GM19238 (cell line): ENCODE measurements at regions not wholly inside any gene's neighbourhood (a gene's known extent, or its start where the extent isn't known, plus 50 kb on each side); places are given as distances from the start of the nearest gene placed in this dataset.

Experiments used
- DNase-seq: peaks from one replicate; pipeline ENCODE4 v3.0.0; 2011; ENCODE audit warnings: low spot score; ENCODE audit not compliant: insufficient read length

DNA sequence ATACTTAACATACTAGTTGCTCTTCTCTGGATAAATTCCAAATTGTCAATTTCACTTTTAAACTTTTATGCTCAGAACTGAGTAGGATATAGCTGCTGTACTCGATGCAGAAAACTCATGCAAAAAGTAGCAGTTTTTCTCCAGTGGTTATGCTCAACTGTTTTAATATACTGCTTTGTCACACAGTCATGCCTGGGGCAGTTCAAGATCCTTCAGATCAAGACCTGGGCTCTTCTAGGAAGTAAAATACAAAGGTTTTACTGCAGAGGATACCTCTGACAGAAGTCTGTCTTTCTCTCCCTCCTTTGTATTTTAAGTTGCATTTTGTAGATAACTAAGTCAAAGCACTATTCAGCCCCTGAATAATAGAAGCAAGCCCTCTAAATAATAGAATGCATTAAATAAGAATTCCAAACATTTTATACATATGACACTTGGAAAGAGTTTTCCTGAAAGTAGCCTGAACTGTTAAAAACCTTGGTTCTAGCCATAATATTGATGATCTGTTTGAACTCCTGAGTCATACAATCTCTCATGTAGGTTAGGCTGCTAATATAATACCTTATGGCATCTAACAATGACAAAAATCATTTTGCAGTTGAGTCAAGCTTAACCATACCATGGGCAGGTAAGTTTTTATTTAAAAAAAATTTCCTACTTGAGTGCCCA is 183.3 kb upstream of the TRIB2 start:
- DNase-seq: no peak

DNA sequence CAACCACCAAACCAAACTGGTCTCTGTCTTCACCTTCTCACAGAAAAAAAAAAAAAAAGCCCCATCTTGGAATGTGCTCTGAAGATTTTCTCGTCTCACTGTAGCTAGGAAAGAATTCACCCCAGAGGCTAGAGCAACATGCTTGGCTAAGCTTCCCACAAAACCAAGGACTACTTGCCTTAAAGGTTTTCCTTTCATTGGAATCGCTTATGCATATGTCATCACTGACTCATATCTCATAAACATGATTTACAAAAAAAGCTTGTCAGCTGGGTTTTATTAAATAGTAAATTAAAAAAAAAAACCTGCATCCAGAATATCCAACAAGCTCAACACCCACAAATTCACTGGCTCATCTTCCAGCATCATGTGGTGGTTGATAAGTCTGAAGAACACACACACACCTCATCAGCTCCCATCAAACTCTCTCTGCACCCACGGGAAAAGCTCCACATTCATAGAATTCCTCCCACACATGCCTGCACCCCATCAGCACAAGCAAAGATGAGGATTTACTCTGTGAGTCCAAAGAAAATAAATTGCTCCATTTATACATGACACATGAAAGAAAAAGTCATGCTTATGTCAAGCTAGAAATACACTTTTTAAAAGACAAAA is 182.0 kb upstream of the TRIB2 start:
- DNase-seq: no peak

DNA sequence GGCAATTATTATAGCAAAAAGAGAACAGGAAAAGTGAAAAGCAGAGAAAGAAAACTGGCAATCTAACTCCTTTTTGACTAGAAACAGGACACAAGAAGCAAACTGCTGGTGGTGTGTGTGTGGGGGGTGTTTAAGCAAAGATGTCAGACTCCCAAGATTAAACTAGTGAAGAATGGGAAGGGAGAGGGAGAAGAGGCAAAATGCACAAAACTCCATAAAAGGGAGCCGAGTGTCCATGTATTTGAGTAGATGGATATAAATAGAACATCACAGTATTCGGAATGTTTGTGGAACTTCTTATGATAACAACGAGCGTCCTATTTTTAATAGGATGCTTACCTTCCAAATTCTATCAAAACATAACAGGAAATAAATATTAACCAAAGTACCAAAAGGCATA is 179.8 kb upstream of the TRIB2 start:
- no peak for DNase-seq

DNA sequence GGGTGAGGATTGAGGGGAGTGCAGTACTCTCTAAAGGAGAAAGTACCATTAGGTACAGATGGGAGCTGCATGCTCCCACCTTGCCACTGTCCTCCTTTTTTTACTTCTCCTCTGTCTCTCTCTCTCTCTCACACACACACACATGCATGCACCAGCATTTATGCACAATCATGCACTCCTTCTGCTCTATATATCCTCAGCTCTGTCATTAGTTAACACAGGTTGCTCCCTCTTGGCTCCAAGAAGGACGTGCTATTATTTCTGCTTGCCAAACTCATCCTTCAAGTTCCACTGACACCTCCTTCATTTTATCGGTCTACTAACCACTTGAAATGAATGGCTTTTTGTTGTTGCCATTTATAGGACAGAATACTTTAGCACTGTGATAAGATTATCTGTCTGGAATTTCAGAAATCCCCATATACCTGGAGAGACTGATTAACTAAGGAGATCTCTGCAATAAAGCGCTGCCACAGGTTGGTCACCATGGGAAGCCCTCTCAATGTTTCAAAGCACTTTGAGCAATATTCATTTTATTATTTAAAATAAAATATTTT is 178.5 kb upstream of the TRIB2 start:
- DNase-seq: no peak

DNA sequence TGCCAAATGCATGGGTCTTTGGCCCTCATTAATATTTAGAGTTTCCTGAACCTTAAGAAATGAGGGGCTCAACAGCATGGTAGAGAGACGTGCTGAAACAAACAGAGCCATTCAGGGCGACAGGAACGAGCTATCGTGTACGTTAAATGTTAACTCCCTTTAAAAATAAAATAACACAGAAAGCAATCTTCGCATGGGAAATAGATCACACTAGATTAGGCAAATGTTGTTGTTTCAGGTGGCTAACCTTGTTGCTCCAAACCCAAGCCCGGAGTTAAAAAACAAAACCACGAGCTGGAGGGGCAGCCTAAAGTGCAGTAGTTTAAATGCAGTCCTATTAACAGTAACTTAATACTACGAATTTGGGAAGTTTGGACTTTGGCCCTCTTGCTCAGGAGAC is 177.4 kb upstream of the TRIB2 start:
- DNase-seq: no peak

DNA sequence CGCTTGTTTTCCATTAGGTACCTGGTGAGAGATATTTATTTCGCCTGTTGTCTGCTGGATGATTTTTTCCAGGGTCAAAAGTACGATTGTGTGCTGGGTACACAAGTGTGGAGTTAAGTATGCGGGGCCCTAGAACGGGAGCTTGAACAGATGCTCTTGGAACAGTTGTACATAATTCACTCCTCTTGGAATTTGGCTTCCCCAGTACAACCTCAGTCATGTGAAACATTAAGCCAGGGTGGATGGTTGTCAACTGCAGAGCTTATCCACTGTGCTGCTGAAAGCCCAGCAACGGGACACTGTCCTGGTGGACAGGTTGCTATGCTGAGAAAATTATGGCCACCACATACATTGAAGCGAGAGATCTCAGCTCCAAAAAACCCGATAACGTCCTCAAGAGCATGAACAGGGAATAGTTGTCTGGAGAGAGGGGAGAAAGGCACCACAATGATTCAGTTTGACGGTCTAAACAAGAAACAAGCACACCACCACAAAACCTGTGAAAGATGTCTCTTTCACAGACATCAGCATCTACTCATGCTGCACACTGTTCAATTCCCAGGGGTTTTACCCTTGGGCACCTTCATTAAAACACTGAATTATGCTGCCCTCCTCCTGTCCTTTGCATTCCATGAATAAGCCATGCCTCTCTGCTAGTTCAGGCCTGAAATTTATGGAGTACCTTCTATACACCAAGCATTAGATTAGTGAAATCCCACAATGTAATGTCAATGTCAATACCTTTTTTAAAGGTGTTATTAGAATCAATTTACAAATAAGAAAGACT is 176.8 kb upstream of the TRIB2 start:
- no peak for DNase-seq

DNA sequence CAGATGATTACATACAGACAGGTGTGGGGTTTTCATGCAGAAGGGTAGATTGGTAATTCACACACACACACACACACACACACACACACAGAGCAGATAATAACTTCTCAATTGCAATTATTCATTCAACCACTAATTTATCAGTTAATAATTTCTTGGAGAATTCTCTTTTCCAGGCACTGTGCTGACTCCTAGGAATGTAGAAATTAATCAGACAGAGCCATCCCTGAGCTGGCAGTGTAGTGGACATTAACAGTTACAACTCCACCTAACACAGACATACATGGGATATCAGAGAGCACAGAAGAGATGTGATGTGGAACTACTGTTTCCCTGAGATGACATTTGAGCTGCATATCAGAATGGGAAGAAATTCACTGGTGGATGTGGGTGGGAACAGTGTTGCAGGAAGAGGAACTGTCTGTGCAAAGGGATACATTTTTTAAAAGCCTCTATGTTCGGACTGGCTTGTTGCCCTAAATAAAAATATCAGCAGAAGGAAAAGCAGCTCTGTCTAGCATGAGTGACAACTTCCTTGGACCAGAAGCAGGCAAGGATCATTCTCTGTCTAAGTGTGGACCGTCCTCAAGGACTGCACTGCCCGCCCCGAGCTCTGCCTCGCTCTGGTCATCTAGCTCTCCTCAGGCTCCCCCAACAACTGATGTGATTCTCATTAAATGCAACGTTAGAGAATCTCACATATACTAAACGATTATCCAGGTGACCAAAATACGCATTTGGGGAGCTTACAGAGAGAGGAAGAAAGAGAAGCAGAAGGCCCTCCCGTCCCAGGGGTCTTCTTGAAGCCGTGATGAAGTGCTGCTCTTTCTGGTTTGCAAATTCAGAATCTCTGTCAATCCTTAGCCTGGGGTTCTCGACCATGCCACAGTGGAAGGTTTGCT is 173.4 kb upstream of the TRIB2 start:
- DNase-seq: no peak

DNA sequence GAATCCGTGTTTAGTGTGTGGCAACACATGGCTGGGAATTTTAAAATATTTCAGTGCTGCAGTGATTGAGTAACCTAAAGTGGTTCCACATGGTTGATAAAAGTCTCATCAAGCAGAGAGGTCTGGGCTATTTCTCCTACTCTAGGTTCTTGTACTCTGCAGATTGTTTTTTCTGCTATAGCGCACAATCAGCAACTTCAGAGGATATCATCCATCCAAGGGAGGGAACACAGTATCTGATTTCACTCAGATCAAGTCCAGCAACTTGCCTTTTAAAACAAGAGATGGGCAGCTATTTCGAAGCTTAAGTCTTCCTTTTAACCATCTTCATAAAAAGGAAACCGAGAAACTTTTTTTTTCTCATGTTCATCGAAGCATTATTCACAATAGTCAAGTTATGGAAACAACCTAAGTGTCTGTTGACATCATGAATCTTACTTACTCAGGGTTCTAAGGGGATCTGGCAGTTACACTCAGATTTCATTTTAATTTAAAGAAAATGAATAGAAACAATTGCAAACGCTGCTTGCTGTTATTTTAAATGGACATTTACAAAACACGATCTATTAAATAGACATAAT is 172.7 kb upstream of the TRIB2 start:
- DNase-seq: no peak

DNA sequence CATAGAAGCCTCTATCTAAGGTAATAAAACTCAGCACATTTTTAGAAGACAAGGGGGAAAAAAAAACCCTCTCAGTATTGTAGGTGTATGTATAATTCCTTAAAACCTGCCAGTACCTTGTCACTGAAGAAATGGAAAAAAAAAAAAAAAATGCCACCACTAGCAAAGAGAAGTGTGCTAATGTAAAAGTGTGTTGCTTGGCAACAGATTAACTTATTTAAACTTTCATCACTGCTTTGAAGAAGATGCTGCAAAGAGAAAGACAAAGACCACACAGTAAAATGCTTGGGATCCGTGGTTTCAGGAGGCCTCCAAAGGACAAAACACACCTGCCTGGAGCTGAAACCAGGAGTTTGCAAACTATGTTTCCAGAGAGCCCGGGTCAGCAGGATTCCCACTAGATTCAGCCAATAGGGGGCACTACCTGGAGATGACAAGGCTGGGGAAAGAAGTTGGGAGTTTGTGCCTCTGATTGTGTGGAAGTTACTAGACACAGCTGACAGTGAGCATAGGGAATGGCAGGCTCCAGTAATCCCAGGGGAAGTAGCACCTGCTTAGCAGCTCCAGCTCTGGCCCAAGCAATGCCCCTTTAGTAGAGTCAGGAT is 169.1 kb upstream of the TRIB2 start:
- DNase-seq: no peak

DNA sequence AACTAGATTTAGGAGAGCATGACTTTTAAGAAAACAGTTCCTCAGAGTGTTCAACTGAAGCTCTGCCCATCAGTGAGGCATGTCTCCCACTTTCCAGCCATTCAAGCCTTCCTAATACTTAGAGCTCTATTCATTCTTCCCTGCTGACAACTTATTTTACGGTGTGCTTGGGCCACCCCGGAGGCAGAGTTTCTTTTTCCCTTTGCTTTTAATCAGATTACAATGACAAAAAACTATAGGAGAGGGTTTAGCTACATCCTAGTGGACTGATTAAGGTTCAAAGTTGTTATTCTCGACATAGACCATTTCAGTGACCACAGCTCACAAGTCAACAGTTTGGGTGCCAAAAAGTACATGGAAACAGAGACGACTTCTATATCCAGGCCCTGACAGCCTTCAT is 167.8 kb upstream of the TRIB2 start:
- DNase-seq: no peak

DNA sequence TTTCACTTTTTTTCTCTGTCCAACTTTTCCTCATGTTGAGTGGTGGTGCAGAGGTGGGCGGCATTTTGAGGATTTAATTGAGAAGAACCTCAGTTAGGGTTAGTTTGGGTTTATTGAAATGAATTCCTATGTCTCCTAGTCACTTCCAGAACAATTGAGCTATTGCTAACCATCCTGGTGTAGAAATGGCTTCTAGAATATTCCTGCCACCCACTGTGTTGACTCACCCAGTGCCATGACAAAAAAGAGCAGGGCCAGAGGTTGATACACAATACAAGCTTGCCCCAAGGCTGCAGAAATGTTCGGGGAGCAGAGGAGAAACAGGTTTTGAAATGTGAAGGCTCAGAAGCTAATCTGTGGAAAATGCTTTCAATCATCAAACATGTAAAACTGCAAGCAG is 167.1 kb upstream of the TRIB2 start:
- DNase-seq: no peak

DNA sequence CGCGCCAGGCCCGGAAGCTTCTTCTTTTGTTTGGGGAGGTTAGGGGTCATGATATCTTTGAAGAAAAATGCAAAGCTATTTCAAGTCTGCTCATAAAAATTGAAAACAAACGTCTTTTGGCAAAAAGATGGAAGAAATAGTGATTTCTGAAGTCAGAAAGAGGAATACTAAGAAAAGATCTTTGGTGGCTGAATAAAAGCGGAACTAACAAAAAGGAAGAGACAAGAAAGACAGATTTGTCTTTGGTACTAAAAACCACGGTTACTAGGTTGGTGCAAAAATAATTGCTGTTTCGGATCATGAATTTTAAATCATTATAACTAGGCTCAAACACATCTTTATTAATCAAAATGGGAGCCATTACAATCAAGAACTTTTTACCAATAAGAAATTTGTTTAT is 164.6 kb upstream of the TRIB2 start:
- DNase-seq: no peak

DNA sequence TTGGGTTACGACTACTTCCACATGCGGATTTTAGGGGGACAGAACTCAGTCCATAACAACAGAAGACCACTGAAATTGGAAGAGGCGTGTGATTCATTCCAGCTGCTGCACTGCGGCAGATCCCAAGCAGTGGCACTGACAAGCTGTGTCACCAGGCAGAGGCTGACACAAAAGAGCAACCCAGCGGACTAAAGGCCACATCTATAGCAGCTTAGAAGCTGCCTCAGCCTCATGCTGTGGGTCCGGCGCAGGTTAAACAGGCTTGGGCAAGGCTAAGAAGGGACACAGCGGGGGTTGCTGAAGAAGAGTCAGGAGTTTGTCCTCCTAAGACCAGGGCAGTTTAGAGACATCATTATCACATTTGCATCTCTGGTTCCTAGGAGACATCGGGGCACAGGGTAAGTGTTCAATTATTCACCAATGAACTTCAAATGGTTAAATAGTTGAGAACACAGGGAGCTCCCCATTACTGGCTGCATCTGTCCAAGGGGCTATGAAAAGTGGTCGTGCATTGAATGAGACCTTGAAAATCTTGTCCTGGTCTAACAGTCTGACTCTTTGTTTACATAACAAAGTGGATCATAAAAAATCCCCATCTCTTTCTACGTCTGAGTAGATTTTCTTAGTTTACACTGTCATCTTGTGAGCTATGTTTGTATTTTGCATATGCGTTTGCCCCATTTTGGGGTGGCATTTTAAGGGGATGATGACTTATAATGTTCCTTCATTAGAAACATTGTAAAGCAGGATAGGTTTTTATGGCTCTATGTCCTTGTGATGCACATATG is 162.3 kb upstream of the TRIB2 start:
- DNase-seq: no peak

DNA sequence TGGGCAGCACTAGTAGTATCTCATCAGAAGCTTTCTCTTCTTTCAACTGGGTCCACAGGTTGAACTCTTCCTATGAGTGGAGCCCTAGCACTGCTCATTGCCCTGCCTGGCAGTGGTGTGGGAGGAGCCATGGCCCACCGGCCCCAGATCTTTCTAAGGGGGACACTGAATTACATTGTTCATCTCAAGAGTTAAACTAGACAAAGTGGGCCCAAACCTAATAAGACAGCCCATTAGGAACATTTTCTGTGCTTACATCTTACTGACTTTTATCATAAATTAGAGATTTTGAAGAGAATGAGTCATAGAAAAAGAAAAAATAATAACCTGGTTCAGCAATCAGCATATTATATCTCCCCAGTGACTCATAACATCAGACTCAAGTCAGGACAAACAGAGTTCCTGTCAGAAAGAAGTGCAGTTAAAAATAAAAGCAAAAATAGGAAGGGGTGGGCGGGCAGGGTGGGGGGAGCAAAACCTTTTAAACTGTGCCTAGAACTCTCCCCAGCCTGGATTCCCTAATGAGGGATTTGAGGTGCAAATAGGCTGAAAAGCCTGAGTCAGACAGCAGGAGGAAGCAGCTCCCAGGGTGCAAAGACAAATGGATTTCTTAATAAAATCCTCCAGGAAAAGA is 161.6 kb upstream of the TRIB2 start:
- DNase-seq: no peak

DNA sequence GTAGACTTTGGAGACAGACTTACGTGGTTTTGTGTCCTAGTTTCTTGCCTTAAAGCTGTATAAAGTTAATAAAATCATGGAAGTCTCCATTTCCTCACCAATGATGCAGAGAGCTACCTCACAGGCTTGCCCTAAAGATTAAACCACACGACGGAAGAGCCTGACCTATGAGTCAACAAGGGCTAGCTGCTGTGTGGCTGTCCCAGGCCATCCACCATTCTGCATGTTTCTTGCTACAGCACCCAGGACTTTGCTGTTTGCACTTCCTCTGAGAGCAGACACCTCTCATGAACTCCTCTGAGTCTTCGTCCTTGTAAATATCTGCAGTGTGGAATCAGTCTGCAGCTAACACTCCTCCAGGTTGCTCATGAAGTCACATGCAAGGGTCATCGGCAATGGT is 160.0 kb upstream of the TRIB2 start:
- DNase-seq: no peak

DNA sequence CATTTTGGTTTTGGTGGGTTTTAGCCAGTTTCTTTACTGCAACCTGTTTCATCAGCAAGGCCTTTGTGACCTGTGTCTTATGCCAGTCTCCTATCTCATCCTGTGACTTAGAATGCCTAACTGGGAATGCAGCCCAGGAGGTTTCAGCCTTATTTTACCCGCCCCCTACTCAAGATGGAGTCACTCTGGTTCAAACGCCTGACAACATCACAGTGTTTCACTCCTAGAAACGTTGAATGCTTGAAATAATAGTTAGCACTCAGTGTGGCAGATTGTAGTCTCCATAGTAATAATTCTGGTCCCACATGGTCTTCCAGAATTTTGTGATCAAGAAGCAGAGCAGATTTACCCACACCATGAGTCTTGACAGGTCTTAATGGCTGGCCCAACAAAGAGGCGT is 159.0 kb upstream of the TRIB2 start:
- no peak for DNase-seq

DNA sequence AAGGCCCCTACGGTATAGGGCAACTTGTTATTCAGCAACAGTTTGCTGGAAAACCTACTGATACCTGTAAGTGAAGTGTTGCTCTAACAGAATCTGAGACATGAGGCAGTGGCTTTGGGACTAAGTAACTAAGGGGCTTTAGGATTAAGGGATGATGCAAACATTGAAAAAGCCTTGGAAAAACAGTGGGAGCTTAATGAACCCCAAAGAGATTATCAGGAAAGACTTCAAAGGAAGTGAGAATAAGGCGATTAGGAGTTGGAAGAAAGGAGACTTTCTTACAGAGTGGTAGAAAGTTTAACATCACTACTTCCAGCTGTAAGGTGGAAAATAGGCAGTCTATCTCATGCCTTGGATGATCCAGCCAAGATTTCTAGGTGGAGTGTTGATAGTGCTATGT is 158.2 kb upstream of the TRIB2 start:
- no peak for DNase-seq

DNA sequence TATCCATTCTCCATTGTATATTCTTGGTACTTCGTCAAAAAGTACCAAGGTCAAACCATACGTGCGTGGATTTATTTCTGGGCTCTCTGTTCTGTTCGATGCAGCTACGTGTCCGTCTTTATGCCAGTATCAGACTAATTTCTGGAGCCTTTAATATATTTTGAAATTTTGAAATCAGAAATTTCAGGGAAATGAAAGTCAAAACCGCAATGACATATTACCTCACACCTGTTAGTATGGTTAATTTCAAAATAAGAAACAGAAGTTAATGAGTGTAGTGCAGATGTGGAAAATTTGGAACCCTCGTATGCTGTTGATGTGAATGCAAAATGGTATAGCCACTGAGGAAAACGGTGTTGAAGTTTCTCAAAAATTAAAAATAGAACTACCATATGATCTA is 156.1 kb upstream of the TRIB2 start:
- no peak for DNase-seq

DNA sequence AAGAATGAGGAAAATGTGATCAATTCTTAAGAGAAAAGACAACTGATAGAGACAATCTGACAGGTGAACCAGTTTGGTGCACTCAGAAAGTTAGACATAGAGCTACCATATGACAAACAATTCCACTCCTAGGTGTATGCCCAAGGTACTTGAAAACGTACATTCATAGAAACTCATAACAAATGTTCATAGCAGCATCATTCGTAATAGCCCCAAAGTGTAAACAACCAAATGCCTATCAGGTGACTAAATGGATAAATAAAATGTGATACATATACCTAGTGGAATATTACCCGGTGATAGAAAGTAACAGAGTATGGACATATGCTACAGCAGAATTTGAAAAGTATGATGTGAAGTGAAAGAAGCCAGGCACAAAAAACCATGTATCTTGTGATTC is 149.3 kb upstream of the TRIB2 start:
- DNase-seq: no peak
